HEK293 (cell line): ENCODE measurements at regions not wholly inside any gene's neighbourhood (a gene's known extent, or its start where the extent isn't known, plus 50 kb on each side); places are given as distances from the start of the nearest gene placed in this dataset.

Source experiments
- CTCF ChIA-PET: fragments of 350-600 bp; formaldehyde crosslinking; extraction: SDS; loops from one replicate; lab custom pipeline; 2021; ENCODE audit warnings: antibody characterized with exemption; lab: Yijun Ruan, JAX
- POLR2A ChIA-PET: fragments of 300-600 bp; formaldehyde crosslinking; extraction: SDS; loops from one replicate; lab custom pipeline; 2020; ENCODE audit warnings: antibody characterized with exemption, inconsistent platforms; lab: Yijun Ruan, JAX
- H3K27ac ChIP-seq: fragments of 200-500 bp; sonication (Bioruptor generic); 2 replicates; pipeline ENCODE4 v1.5.1; 2014; ENCODE audit warnings: low read depth, low read length, control low read depth, inconsistent platforms; ENCODE audit errors: extremely low read depth
- H3K36me3 ChIP-seq, 2 experiments: fragments of 200-500 bp in 1 of 2; sonication (Bioruptor generic) in 1 of 2; 1 replicate in 1 of 2; 2 replicates in 1 of 2; pipeline ENCODE4 v1.5.1; 2014 to 2017; ENCODE audit warnings: inconsistent platforms in 2 of 2, low read length in 2 of 2; ENCODE audit not compliant: control insufficient read depth in 2 of 2, insufficient read depth in 1 of 2
- H3K4me1 ChIP-seq: fragments of 200-500 bp; sonication (Bioruptor generic); 2 replicates; pipeline ENCODE4 v1.5.1; 2014; ENCODE audit warnings: mild to moderate bottlenecking, low read length, inconsistent platforms; ENCODE audit not compliant: control insufficient read depth, insufficient read depth
- H3K4me3 ChIP-seq: 2 replicates; pipeline ENCODE4 v1.5.1; 2011; ENCODE audit warnings: low read depth, mild to moderate bottlenecking, control low read depth, low read length, moderate library complexity
- H3K9me3 ChIP-seq: fragments of 200-500 bp; sonication (Bioruptor generic); 2 replicates; pipeline ENCODE4 v1.5.1; 2014; ENCODE audit warnings: low read depth, low read length, inconsistent platforms; ENCODE audit not compliant: control insufficient read depth, insufficient read depth
- FEZF1 ChIP-seq: fragments of 450-650 bp; formaldehyde crosslinking; IDR thresholded peaks from 2 replicates; pipeline ENCODE4 v1.5.1; 2016; ENCODE audit warnings: missing biosample characterization, missing genetic modification characterization
- GLIS1 ChIP-seq: fragments of 450-650 bp; formaldehyde crosslinking; IDR thresholded peaks from 2 replicates; pipeline ENCODE4 v1.5.1; 2016; ENCODE audit warnings: missing biosample characterization, missing genetic modification characterization
- IKZF3 ChIP-seq: fragments of 450-650 bp; IDR thresholded peaks from 2 replicates; pipeline ENCODE4 v1.5.0; 2018; ENCODE audit warnings: missing biosample characterization, mild to moderate bottlenecking, missing genetic modification characterization, moderate library complexity
- MZF1 ChIP-seq: fragments of 450-650 bp; formaldehyde crosslinking; IDR thresholded peaks from 2 replicates; pipeline ENCODE4 v1.5.1; 2017; ENCODE audit warnings: missing biosample characterization, missing genetic modification characterization, borderline replicate concordance
- OSR2 ChIP-seq: fragments of 450-650 bp; formaldehyde crosslinking; IDR thresholded peaks from 2 replicates; pipeline ENCODE4 v1.5.1; 2016; ENCODE audit warnings: missing biosample characterization, missing genetic modification characterization
- SETDB1 ChIP-seq: IDR thresholded peaks from one replicate; pipeline ENCODE4 v1.6.1; 2017; ENCODE audit warnings: mild to moderate bottlenecking, low read length, moderate library complexity, mixed read lengths; ENCODE audit not compliant: insufficient read length
- SP2 ChIP-seq: fragments of 450-650 bp; formaldehyde crosslinking; IDR thresholded peaks from 2 replicates; pipeline ENCODE4 v1.5.1; 2016; ENCODE audit warnings: missing biosample characterization, missing genetic modification characterization
- TCF7L2 ChIP-seq: IDR thresholded peaks from 2 replicates; pipeline ENCODE4 v1.6.1; 2011; ENCODE audit warnings: low read depth, mild to moderate bottlenecking, inconsistent platforms, low read length, moderate library complexity, borderline replicate concordance
- TRIM28 ChIP-seq: IDR thresholded peaks from 2 replicates; pipeline ENCODE4 v1.6.1; 2011; ENCODE audit warnings: low read length, control low read depth, borderline replicate concordance
- WT1 ChIP-seq: fragments of 450-650 bp; formaldehyde crosslinking; IDR thresholded peaks from 2 replicates; pipeline ENCODE4 v1.5.1; 2016; ENCODE audit warnings: missing biosample characterization, missing genetic modification characterization
- ZBTB17 ChIP-seq: fragments of 450-650 bp; formaldehyde crosslinking; IDR thresholded peaks from 2 replicates; pipeline ENCODE4 v1.5.1; 2016; ENCODE audit warnings: missing biosample characterization, missing genetic modification characterization
- ZNF211 ChIP-seq: fragments of 450-650 bp; formaldehyde crosslinking; IDR thresholded peaks from 2 replicates; pipeline ENCODE4 v1.5.1; 2016; ENCODE audit warnings: low read depth, missing biosample characterization, missing genetic modification characterization
- ZNF274 ChIP-seq, 2 experiments: fragments of 200-500 bp in 1 of 2; fragments of 450-650 bp in 1 of 2; sonication (Bioruptor generic) in 1 of 2; formaldehyde crosslinking in 1 of 2; IDR thresholded peaks; 2 replicates each; pipeline versions ENCODE4 v1.5.1 to v1.6.1; 2014 to 2016; ENCODE audit warnings: borderline replicate concordance in 1 of 2, inconsistent platforms in 1 of 2, low read length in 1 of 2, missing biosample characterization in 1 of 2, missing genetic modification characterization in 1 of 2
- ZNF544 ChIP-seq: fragments of 450-650 bp; formaldehyde crosslinking; IDR thresholded peaks from 2 replicates; pipeline ENCODE4 v1.5.0; 2017; ENCODE audit warnings: missing biosample characterization, missing genetic modification characterization
- ZNF76 ChIP-seq: fragments of 450-650 bp; formaldehyde crosslinking; IDR thresholded peaks from 2 replicates; pipeline ENCODE4; 2016; ENCODE audit warnings: low read depth, missing biosample characterization, missing genetic modification characterization, borderline replicate concordance
- TF ChIP-seq, protein P1 (sequence below): fragments of 450-650 bp; formaldehyde crosslinking; IDR thresholded peaks from 2 replicates; pipeline ENCODE4 v1.5.1; 2016; ENCODE audit warnings: missing biosample characterization, missing genetic modification characterization
- TF ChIP-seq, protein P2 (sequence below): fragments of 450-650 bp; formaldehyde crosslinking; IDR thresholded peaks from 2 replicates; pipeline ENCODE4 v1.5.1; 2017; ENCODE audit warnings: missing biosample characterization, missing genetic modification characterization
- TF ChIP-seq, protein P3 (sequence below): fragments of 450-650 bp; formaldehyde crosslinking; IDR thresholded peaks from 2 replicates; pipeline ENCODE4 v1.5.1; 2016; ENCODE audit warnings: missing biosample characterization, missing genetic modification characterization
- TF ChIP-seq, protein P4 (sequence below): fragments of 450-650 bp; formaldehyde crosslinking; conservative IDR thresholded peaks from 2 replicates; pipeline ENCODE4 v1.5.1; 2016; ENCODE audit warnings: low read depth, missing biosample characterization, missing genetic modification characterization

DNA sequence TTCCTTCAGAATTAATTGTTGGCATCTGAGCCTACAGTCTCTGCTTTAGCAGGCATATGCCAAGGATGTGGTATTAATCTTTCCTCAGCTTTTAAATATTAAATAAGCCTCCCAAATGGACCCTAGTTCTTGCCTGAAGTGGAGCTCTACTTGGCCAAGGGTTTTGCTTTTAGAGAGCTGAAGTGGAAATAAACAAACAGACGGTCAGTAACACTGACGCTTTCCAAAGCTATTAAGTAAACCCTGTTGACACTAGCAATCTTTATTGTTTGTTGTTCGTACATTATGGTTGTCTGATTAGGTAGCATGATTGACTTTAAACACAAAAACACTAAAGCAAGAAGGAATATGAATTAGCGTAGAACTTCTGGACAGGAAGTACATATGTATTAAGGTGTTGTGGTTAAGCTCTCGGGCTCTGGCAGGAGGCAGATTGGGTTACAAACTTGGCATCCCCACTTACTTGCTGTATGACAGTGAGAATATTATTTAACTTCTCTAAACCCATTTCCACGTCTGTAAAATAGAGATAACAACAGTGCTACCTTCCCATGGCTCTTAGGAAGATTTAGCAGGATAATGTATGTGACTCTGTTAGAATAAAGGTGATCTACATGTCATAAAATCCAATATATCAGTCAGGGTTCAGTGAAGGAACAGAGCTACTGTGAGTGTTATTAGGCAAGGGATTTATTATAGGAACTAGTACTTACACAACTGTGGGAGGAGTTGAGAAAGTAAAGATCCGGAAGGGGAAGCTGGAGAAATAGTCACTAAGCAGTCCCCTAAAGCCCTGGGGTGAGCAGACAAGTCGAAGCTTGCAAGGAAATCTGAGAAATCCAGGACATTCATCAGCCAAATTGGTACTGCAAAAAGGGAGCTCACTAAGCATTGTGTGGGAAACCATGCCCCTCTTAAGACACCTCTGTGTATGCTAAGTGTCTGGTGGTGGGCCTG lies 92.2 kb upstream of the ATF7IP start:
- TF ChIP-seq TCF7L2 (no peak), ZNF211 (no peak), MZF1 (tag by site-specific recombination) (peak; percentile 76; the same call in 1 of the 2 replicates), ZNF274 (IDR thresholded peaks at IDR 0.05; ENCODE audit: low read length) (no peak), ZNF274 (tag by site-specific recombination; IDR thresholded peaks at IDR 0.05; ENCODE audit: borderline replicate concordance) (no peak), TRIM28 (peak; percentile 74), OSR2 (tag by site-specific recombination) (peak; percentile 75), FEZF1 (no peak), SETDB1 (peak; percentile 37), ZNF76 (tag by site-specific recombination) (no peak), SP2 (tag by site-specific recombination) (no peak), WT1 (tag by site-specific recombination) (0 out of 2 replicates have a peak, but pooled peaks have one; percentile 23), ZNF544 (tag by site-specific recombination) (no peak), GLIS1 (tag by site-specific recombination) (no peak), ZBTB17 (tag by site-specific recombination) (no peak), IKZF3 (tag by site-specific recombination) (no peak)
- TF ChIP-seq, protein P1, sequence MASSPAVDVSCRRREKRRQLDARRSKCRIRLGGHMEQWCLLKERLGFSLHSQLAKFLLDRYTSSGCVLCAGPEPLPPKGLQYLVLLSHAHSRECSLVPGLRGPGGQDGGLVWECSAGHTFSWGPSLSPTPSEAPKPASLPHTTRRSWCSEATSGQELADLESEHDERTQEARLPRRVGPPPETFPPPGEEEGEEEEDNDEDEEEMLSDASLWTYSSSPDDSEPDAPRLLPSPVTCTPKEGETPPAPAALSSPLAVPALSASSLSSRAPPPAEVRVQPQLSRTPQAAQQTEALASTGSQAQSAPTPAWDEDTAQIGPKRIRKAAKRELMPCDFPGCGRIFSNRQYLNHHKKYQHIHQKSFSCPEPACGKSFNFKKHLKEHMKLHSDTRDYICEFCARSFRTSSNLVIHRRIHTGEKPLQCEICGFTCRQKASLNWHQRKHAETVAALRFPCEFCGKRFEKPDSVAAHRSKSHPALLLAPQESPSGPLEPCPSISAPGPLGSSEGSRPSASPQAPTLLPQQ (tag by site-specific recombination), result no peak
- TF ChIP-seq, protein P2, sequence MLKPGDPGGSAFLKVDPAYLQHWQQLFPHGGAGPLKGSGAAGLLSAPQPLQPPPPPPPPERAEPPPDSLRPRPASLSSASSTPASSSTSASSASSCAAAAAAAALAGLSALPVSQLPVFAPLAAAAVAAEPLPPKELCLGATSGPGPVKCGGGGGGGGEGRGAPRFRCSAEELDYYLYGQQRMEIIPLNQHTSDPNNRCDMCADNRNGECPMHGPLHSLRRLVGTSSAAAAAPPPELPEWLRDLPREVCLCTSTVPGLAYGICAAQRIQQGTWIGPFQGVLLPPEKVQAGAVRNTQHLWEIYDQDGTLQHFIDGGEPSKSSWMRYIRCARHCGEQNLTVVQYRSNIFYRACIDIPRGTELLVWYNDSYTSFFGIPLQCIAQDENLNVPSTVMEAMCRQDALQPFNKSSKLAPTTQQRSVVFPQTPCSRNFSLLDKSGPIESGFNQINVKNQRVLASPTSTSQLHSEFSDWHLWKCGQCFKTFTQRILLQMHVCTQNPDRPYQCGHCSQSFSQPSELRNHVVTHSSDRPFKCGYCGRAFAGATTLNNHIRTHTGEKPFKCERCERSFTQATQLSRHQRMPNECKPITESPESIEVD (tag by site-specific recombination), result peak; percentile 37; the same call in 1 of the 2 replicates
- TF ChIP-seq, protein P3, sequence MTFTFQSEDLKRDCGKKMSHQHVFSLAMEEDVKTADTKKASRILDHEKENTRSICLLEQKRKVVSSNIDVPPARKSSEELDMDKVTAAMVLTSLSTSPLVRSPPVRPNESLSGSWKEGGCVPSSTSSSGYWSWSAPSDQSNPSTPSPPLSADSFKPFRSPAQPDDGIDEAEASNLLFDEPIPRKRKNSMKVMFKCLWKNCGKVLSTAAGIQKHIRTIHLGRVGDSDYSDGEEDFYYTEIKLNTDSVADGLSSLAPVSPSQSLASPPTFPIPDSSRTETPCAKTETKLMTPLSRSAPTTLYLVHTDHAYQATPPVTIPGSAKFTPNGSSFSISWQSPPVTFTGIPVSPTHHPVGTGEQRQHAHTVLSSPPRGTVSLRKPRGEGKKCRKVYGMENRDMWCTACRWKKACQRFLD (tag by site-specific recombination), result no peak
- TF ChIP-seq, protein P4, sequence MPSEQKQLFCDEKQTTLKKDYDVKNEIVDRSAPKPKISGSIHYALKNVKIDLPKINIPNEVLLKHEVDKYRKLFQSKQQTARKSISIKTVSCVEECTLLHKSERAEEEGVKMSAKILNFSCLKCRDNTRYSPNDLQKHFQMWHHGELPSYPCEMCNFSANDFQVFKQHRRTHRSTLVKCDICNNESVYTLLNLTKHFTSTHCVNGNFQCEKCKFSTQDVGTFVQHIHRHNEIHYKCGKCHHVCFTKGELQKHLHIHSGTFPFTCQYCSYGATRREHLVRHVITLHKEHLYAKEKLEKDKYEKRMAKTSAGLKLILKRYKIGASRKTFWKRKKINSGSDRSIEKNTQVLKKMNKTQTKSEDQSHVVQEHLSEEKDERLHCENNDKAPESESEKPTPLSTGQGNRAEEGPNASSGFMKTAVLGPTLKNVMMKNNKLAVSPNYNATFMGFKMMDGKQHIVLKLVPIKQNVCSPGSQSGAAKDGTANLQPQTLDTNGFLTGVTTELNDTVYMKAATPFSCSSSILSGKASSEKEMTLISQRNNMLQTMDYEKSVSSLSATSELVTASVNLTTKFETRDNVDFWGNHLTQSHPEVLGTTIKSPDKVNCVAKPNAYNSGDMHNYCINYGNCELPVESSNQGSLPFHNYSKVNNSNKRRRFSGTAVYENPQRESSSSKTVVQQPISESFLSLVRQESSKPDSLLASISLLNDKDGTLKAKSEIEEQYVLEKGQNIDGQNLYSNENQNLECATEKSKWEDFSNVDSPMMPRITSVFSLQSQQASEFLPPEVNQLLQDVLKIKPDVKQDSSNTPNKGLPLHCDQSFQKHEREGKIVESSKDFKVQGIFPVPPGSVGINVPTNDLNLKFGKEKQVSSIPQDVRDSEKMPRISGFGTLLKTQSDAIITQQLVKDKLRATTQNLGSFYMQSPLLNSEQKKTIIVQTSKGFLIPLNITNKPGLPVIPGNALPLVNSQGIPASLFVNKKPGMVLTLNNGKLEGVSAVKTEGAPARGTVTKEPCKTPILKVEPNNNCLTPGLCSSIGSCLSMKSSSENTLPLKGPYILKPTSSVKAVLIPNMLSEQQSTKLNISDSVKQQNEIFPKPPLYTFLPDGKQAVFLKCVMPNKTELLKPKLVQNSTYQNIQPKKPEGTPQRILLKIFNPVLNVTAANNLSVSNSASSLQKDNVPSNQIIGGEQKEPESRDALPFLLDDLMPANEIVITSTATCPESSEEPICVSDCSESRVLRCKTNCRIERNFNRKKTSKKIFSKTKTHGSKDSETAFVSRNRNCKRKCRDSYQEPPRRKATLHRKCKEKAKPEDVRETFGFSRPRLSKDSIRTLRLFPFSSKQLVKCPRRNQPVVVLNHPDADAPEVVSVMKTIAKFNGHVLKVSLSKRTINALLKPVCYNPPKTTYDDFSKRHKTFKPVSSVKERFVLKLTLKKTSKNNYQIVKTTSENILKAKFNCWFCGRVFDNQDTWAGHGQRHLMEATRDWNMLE (tag by site-specific recombination), result no peak
- no peaks in the 10 kb centered on the region for H3K36me3 ChIP-seq
- POLR2A ChIA-PET, result interaction anchor here (1.5 kb wide), 1 partner anchor 12 kb away, joined by 3 read pairs; no protein-coding TSS in a partner anchor
- CTCF ChIA-PET, result interaction anchor here (0.6 kb wide), 1 partner anchor 89 kb away, joined by 4 read pairs; no protein-coding TSS in a partner anchor
- 0 out of 2 replicates have a peak, but pooled peaks cover 2% of the 10 kb centered on the region for H3K4me1 ChIP-seq
- H3K4me3 ChIP-seq, result no peak overlapping the region
- no peaks in the 10 kb centered on the region for H3K9me3 ChIP-seq
- no peak overlapping the region for H3K27ac ChIP-seq
